ENCODE measurements at regions not wholly inside any gene's neighbourhood (a gene's known extent, or its start where the extent isn't known, plus 50 kb on each side); places are given as distances from the start of the nearest gene placed in this dataset.

GRCh38 chr1:104720741-104721140 is 971.0 kb downstream of the AMY1C start:
- no CpG with 5 or more reads among the region's 5 CpGs for WGBS, 2 donors (ENCODE audit: extremely low coverage in 2 of 2, insufficient read length in 2 of 2, insufficient replicate concordance in 1 of 2)
- no peak overlapping the region for H2AK5ac ChIP-seq (ENCODE audit: low read depth, low read length)
- no peak overlapping the region for H4K91ac ChIP-seq (ENCODE audit: low read depth, low read length, poor library complexity)
- H3K4ac ChIP-seq (ENCODE audit: low read length) = no peak overlapping the region
- no peak overlapping the region for H2AFZ ChIP-seq (ENCODE audit: low read length)
- H3K4me3 ChIP-seq (ENCODE audit: low read length in 2 of 2) = no peak overlapping the region
- no peak overlapping the region for H3K9ac ChIP-seq (ENCODE audit: low read depth, low read length, poor library complexity)
- DNase-seq (ENCODE audit: low spot score) = no peak
- no peaks in the 10 kb centered on the region for H3K79me1 ChIP-seq (ENCODE audit: low read depth, low read length)
- no peak overlapping the region for H2BK15ac ChIP-seq (ENCODE audit: low read length)
- no peak overlapping the region for H2BK5ac ChIP-seq (ENCODE audit: low read length)
- no peaks in the 10 kb centered on the region for H3K9me3 ChIP-seq (replicated peaks in 1 of 2; ENCODE audit: control insufficient read depth in 2 of 2, insufficient read depth in 1 of 2, low read depth in 1 of 2, low read length in 2 of 2)
- H4K8ac ChIP-seq (ENCODE audit: low read depth, low read length) = no peak overlapping the region
- H3K4me1 ChIP-seq (ENCODE audit: control insufficient read depth in 2 of 2, insufficient read depth in 1 of 2, low read depth in 1 of 2, low read length in 2 of 2) = no peaks in the 10 kb centered on the region
- H3K27ac ChIP-seq (replicated peaks; ENCODE audit: low read length) = no peak overlapping the region
- no peak overlapping the region for H3K23ac ChIP-seq (ENCODE audit: low read depth, low read length, poor library complexity)
- no peak overlapping the region for H3K14ac ChIP-seq (ENCODE audit: low read length)
- H2BK120ac ChIP-seq (ENCODE audit: low read depth, low read length) = no peak overlapping the region
- H3K27me3 ChIP-seq (ENCODE audit: control insufficient read depth in 3 of 3, insufficient read depth in 3 of 3, low read depth in 1 of 3, low read length in 3 of 3) = no peaks in the 10 kb centered on the region
- H2BK12ac ChIP-seq (ENCODE audit: low read length) = no peak overlapping the region
- H3K4me2 ChIP-seq (ENCODE audit: insufficient read depth, low read length, poor library complexity, severe bottlenecking) = no peak overlapping the region
- no peaks in the 10 kb centered on the region for H3K36me3 ChIP-seq (replicated peaks in 1 of 2; ENCODE audit: control insufficient read depth in 2 of 2, insufficient read depth in 2 of 2, low read length in 2 of 2)
- no peak overlapping the region for H3K18ac ChIP-seq (ENCODE audit: low read length)

DNA sequence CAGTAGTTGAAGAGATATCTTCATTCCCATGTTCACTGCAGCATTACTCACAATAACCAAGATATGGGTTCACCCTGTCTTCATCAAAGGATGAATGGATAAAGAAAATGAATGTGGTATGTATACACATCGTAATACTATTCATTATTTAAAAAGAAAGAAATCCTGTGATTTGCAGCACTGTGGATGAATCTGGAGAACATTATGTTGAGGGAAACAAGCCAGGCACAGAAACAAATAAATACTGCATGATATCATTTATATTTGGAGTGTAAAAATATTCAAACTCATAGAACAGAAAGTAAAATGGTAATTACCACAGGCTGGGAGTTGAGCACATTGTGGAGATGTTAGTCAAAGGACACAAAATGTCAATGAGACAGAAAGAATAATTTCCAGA is 977.2 kb downstream of the AMY1C start:
- Histone ChIP-seq H2BK12ac (ENCODE audit: low read length) (no peak overlapping the region), H3K14ac (ENCODE audit: low read length) (no peak overlapping the region), H3K9ac (ENCODE audit: low read depth, low read length, poor library complexity) (no peak overlapping the region), H3K27me3 (ENCODE audit: control insufficient read depth in 3 of 3, insufficient read depth in 3 of 3, low read depth in 1 of 3, low read length in 3 of 3) (no peaks in the 10 kb centered on the region), H3K4me3 (ENCODE audit: low read length in 2 of 2) (no peak overlapping the region), H2BK5ac (ENCODE audit: low read length) (no peak overlapping the region), H3K4me1 (ENCODE audit: control insufficient read depth in 2 of 2, insufficient read depth in 1 of 2, low read depth in 1 of 2, low read length in 2 of 2) (no peaks in the 10 kb centered on the region), H3K9me3 (replicated peaks in 1 of 2; ENCODE audit: control insufficient read depth in 2 of 2, insufficient read depth in 1 of 2, low read depth in 1 of 2, low read length in 2 of 2) (no peaks in the 10 kb centered on the region), H3K27ac (replicated peaks; ENCODE audit: low read length) (no peak overlapping the region), H2BK15ac (ENCODE audit: low read length) (no peak overlapping the region), H3K36me3 (replicated peaks in 1 of 2; ENCODE audit: control insufficient read depth in 2 of 2, insufficient read depth in 2 of 2, low read length in 2 of 2) (no peaks in the 10 kb centered on the region), H2AK5ac (ENCODE audit: low read depth, low read length) (no peak overlapping the region), H2AFZ (ENCODE audit: low read length) (no peak overlapping the region), H3K4ac (ENCODE audit: low read length) (no peak overlapping the region), H4K91ac (ENCODE audit: low read depth, low read length, poor library complexity) (no peak overlapping the region), H3K18ac (ENCODE audit: low read length) (no peak overlapping the region), H3K23ac (ENCODE audit: low read depth, low read length, poor library complexity) (no peak overlapping the region), H3K4me2 (ENCODE audit: insufficient read depth, low read length, poor library complexity, severe bottlenecking) (no peak overlapping the region), H4K8ac (ENCODE audit: low read depth, low read length) (no peak overlapping the region), H3K79me1 (ENCODE audit: low read depth, low read length) (no peaks in the 10 kb centered on the region), H2BK120ac (ENCODE audit: low read depth, low read length) (no peak overlapping the region)
- WGBS, 2 donors (ENCODE audit: extremely low coverage in 2 of 2, insufficient read length in 2 of 2, insufficient replicate concordance in 1 of 2) = no CpG with 5 or more reads among the region's 1 CpG
- DNase-seq (ENCODE audit: low spot score) = no peak

- Histone ChIP-seq H3K27ac (replicated peaks; ENCODE audit: low read length) (no peak overlapping the region), H2BK12ac (ENCODE audit: low read length) (no peak overlapping the region), H2AFZ (ENCODE audit: low read length) (no peak overlapping the region), H3K4ac (ENCODE audit: low read length) (no peak overlapping the region), H2BK120ac (ENCODE audit: low read depth, low read length) (no peak overlapping the region), H4K91ac (ENCODE audit: low read depth, low read length, poor library complexity) (no peak overlapping the region), H3K18ac (ENCODE audit: low read length) (no peak overlapping the region), H2BK15ac (ENCODE audit: low read length) (no peak overlapping the region), H3K36me3 (replicated peaks in 1 of 2; ENCODE audit: control insufficient read depth in 2 of 2, insufficient read depth in 2 of 2, low read length in 2 of 2) (no peaks in the 10 kb centered on the region), H3K27me3 (ENCODE audit: control insufficient read depth in 3 of 3, insufficient read depth in 3 of 3, low read depth in 1 of 3, low read length in 3 of 3) (no peaks in the 10 kb centered on the region), H3K4me2 (ENCODE audit: insufficient read depth, low read length, poor library complexity, severe bottlenecking) (no peak overlapping the region), H2BK5ac (ENCODE audit: low read length) (no peak overlapping the region), H3K14ac (ENCODE audit: low read length) (no peak overlapping the region), H3K9ac (ENCODE audit: low read depth, low read length, poor library complexity) (no peak overlapping the region), H2AK5ac (ENCODE audit: low read depth, low read length) (no peak overlapping the region), H3K23ac (ENCODE audit: low read depth, low read length, poor library complexity) (no peak overlapping the region), H3K4me3 (ENCODE audit: low read length in 2 of 2) (no peak overlapping the region), H3K9me3 (replicated peaks in 1 of 2; ENCODE audit: control insufficient read depth in 2 of 2, insufficient read depth in 1 of 2, low read depth in 1 of 2, low read length in 2 of 2) (no peaks in the 10 kb centered on the region), H3K4me1 (ENCODE audit: control insufficient read depth in 2 of 2, insufficient read depth in 1 of 2, low read depth in 1 of 2, low read length in 2 of 2) (no peaks in the 10 kb centered on the region), H3K79me1 (ENCODE audit: low read depth, low read length) (no peaks in the 10 kb centered on the region), H4K8ac (ENCODE audit: low read depth, low read length) (no peak overlapping the region)
- WGBS, 2 donors (ENCODE audit: extremely low coverage in 2 of 2, insufficient read length in 2 of 2, insufficient replicate concordance in 1 of 2) = no CpG with 5 or more reads among the region's 1 CpG
- no peak for DNase-seq (ENCODE audit: low spot score)
Observed at GRCh38 chr1:104733866-104734265, 984.2 kb downstream of the AMY1C start.

DNA sequence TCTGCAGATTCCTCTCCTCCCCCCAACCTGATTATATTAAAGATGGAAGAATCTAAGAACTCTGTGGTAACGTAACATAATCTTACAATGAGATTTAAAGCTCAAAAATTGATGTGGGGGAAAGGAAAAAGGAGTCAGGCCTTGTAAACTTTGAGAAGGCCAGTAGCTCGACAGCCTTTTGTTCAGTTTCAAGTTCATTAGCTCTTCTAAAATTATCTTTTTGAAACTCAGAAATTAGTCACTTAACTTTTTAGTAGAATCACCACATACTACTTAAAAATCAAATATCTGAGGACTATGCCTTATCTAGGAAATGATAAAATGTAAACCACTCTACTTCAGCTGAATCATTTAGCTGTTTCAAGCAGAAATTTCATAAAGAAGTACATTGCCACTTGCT is 996.2 kb downstream of the AMY1C start:
- Histone ChIP-seq H2BK12ac (ENCODE audit: low read length) (no peak overlapping the region), H3K4me1 (ENCODE audit: control insufficient read depth in 2 of 2, insufficient read depth in 1 of 2, low read depth in 1 of 2, low read length in 2 of 2) (no peaks in the 10 kb centered on the region), H3K9me3 (replicated peaks in 1 of 2; ENCODE audit: control insufficient read depth in 2 of 2, insufficient read depth in 1 of 2, low read depth in 1 of 2, low read length in 2 of 2) (no peaks in the 10 kb centered on the region), H3K27ac (replicated peaks; ENCODE audit: low read length) (no peak overlapping the region), H2AFZ (ENCODE audit: low read length) (no peak overlapping the region), H3K4me3 (ENCODE audit: low read length in 2 of 2) (no peak overlapping the region), H3K14ac (ENCODE audit: low read length) (no peak overlapping the region), H3K27me3 (ENCODE audit: control insufficient read depth in 3 of 3, insufficient read depth in 3 of 3, low read depth in 1 of 3, low read length in 3 of 3) (no peaks in the 10 kb centered on the region), H3K4me2 (ENCODE audit: insufficient read depth, low read length, poor library complexity, severe bottlenecking) (no peak overlapping the region), H2BK5ac (ENCODE audit: low read length) (no peak overlapping the region), H3K9ac (ENCODE audit: low read depth, low read length, poor library complexity) (no peak overlapping the region), H4K8ac (ENCODE audit: low read depth, low read length) (no peak overlapping the region), H2BK15ac (ENCODE audit: low read length) (no peak overlapping the region), H3K23ac (ENCODE audit: low read depth, low read length, poor library complexity) (no peak overlapping the region), H3K4ac (ENCODE audit: low read length) (no peak overlapping the region), H3K18ac (ENCODE audit: low read length) (no peak overlapping the region), H2BK120ac (ENCODE audit: low read depth, low read length) (no peak overlapping the region), H4K91ac (ENCODE audit: low read depth, low read length, poor library complexity) (no peak overlapping the region), H3K79me1 (ENCODE audit: low read depth, low read length) (no peaks in the 10 kb centered on the region), H2AK5ac (ENCODE audit: low read depth, low read length) (no peak overlapping the region), H3K36me3 (replicated peaks in 1 of 2; ENCODE audit: control insufficient read depth in 2 of 2, insufficient read depth in 2 of 2, low read length in 2 of 2) (no peaks in the 10 kb centered on the region)
- WGBS, 2 donors (ENCODE audit: extremely low coverage in 2 of 2, insufficient read length in 2 of 2, insufficient replicate concordance in 1 of 2) = no CpG with 5 or more reads among the region's 2 CpGs
- no peak for DNase-seq (ENCODE audit: low spot score)
